Superior temporal gyrus (tissue), 1 donor: ENCODE measurements at regions not wholly inside any gene's neighbourhood (a gene's known extent, or its start where the extent isn't known, plus 50 kb on each side); places are given as distances from the start of the nearest gene placed in this dataset.
"Not testable (repeated sequence)": the region's sequence is repeated elsewhere in the genome, so short reads cannot be mapped to it uniquely, and the experiment has no call there.

Source experiments
- DNase-seq: peaks from one replicate; pipeline ENCODE4 v3.0.0-alpha.2; 2016; ENCODE audit errors: extremely low spot score

- DNase-seq: no peak
These were observed 975.5 kb downstream of the OLFM4 start for GRCh38 chr13:54004026-54004699.

GRCh38 chr13:54016542-54016941 lies 987.9 kb downstream of the OLFM4 start:
- peak; percentile 21 for DNase-seq

GRCh38 chr13:54018485-54018884 lies 989.9 kb downstream of the OLFM4 start:
- DNase-seq: no peak

GRCh38 chr13:54029226-54029625 lies 1000.6 kb downstream of the OLFM4 start:
- DNase-seq: no peak

- no peak for DNase-seq
These were observed 1001.1 kb downstream of the OLFM4 start for GRCh38 chr13:54029720-54030119.

- no peak for DNase-seq
These were observed 1004.8 kb downstream of the OLFM4 start for GRCh38 chr13:54033323-54033861.

- no peak for DNase-seq
These were observed 1005.4 kb downstream of the OLFM4 start for GRCh38 chr13:54034047-54034446.

GRCh38 chr13:54057416-54057815 lies 1028.8 kb downstream of the OLFM4 start:
- DNase-seq: not testable (repeated sequence)

- not testable (repeated sequence) for DNase-seq
These were observed 1041.3 kb downstream of the OLFM4 start for GRCh38 chr13:54069958-54070357.

GRCh38 chr13:54077569-54077968 lies 1049.0 kb downstream of the OLFM4 start:
- no peak for DNase-seq

GRCh38 chr13:54078271-54078870 lies 1049.8 kb downstream of the OLFM4 start:
- DNase-seq: no peak

- not testable (repeated sequence) for DNase-seq
These were observed 1053.7 kb downstream of the OLFM4 start for GRCh38 chr13:54082309-54082708.

- no peak for DNase-seq
These were observed 1063.3 kb downstream of the OLFM4 start for GRCh38 chr13:54091884-54092283.

- no peak for DNase-seq
These were observed 1064.1 kb downstream of the OLFM4 start for GRCh38 chr13:54092686-54093085.

- no peak for DNase-seq
These were observed 1082.0 kb downstream of the OLFM4 start for GRCh38 chr13:54110597-54110996.

GRCh38 chr13:54124700-54125099 lies 1096.1 kb downstream of the OLFM4 start:
- no peak for DNase-seq

GRCh38 chr13:54130931-54131330 lies 1102.3 kb downstream of the OLFM4 start:
- DNase-seq: not testable (repeated sequence)

- DNase-seq: not testable (repeated sequence)
These were observed 1102.8 kb downstream of the OLFM4 start for GRCh38 chr13:54131433-54131832.

- DNase-seq: not testable (repeated sequence)
These were observed 1103.5 kb downstream of the OLFM4 start for GRCh38 chr13:54132127-54132526.

GRCh38 chr13:54132720-54133119 lies 1104.1 kb downstream of the OLFM4 start:
- not testable (repeated sequence) for DNase-seq

- DNase-seq: no peak
These were observed 1105.1 kb downstream of the OLFM4 start for GRCh38 chr13:54133746-54134145.

- DNase-seq: no peak
These were observed 1116.2 kb downstream of the OLFM4 start for GRCh38 chr13:54144828-54145227.

GRCh38 chr13:54150851-54151250 lies 1122.2 kb downstream of the OLFM4 start:
- DNase-seq: no peak
